Skin epidermis (tissue), 12 donors: ENCODE measurements at regions not wholly inside any gene's neighbourhood (a gene's known extent, or its start where the extent isn't known, plus 50 kb on each side); places are given as distances from the start of the nearest gene placed in this dataset.
"Not testable (repeated sequence)": the region's sequence is repeated elsewhere in the genome, so short reads cannot be mapped to it uniquely, and the experiment has no call there.

Source experiments
- H3K27ac ChIP-seq, 21 experiments: fragments of 200-600 bp; sonication (generic) in 11 of 21; one replicate each; pipeline ENCODE4 v1.5.0; 2020; ENCODE audit warnings: mild to moderate bottlenecking in 3 of 21, inconsistent platforms in 2 of 21, moderate library complexity in 2 of 21
- H3K4me3 ChIP-seq, 7 experiments: fragments of 200-600 bp; sonication (generic) in 2 of 7; one replicate each; pipeline ENCODE4 v1.5.0; 2020; ENCODE audit warnings: inconsistent platforms in 2 of 7, mild to moderate bottlenecking in 2 of 7, moderate library complexity in 1 of 7

DNA sequence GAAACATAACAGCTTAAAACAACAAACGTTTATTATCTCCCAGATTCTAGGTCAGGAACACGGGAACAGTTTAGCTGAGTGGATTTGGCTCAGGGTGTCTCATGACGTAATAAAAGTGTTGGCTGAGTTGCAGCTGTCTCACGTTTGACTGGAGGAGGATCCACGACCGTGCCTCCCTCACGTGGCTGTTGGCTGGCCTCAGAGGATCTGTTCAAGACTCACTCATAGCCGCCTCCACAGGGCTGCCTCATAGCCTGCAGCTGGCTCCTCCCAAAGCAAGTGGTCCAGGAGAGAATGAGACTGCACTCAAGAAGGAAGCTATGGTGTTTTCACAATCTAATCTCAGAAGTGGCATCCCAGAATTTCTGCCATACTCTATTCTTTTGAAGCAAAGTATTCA is 167.1 kb downstream of the RPRM start:
- H3K27ac ChIP-seq: no peak overlapping the region
- no peak overlapping the region for H3K4me3 ChIP-seq

DNA sequence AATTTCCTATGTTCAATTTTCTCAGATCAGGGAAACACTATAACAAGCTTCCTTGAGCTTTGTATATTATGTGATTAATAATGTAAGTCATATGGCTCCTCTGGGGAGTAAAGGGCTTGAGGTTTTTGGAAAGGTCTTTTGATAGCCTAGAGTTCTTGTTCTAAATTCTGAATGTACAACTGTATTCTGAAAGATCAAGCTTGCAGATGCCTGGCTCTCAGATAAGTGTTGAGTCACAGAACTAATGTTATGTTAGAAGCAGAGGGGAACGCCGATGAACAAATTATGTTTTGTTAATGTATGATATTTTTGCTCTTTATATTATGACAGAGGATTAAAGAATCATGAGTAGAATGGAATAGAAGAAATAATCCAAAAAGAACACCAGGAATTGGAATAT is 170.1 kb downstream of the RPRM start:
- H3K4me3 ChIP-seq: no peak overlapping the region
- no peak overlapping the region for H3K27ac ChIP-seq

GRCh38 chr2:153307223-153307622 is 171.3 kb downstream of the RPRM start:
- Histone ChIP-seq H3K4me3 (no peak overlapping the region), H3K27ac (no peak overlapping the region)

DNA sequence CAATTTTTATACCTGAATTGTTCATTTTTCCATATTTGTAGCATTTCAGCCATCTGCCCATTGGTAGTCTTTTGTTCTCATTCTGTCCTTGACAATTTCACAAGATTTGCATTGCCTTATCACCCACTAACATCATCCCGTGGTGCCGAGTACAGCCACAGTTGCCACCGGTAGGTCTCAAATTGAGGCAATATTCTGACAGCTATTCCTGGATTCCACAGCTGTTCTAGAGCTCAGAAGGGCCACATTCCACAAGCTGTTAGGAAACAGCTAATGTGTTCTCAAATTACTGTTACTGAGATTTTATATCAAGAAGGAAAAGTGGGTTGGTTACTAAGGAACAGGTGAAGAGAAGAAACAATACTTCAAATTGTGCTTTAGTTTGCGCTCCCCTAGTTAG is 178.8 kb downstream of the RPRM start:
- no peak overlapping the region for H3K27ac ChIP-seq
- H3K4me3 ChIP-seq: no peak overlapping the region

DNA sequence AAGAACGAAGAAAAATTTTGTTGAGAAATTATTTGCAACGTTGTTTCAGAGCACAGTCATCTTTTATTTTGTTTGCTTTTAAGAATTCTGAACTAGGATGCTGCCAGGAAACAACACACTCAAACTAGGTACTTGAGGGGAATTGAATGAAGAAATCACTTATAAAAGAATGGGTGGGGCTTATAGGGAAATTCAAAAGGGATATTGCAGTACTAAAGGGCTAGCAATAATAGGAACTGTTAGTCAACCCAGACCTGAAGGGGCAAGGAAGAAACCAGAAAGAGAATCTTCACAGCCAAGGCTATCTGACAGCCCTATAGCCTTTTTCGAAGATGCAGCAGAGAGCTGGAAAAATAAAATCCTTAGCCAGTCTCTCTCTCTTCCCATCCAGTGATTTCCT is 179.3 kb downstream of the RPRM start:
- Histone ChIP-seq H3K4me3 (no peak overlapping the region), H3K27ac (no peak overlapping the region)

GRCh38 chr2:153294199-153294786 is 184.3 kb downstream of the RPRM start:
- no peak overlapping the region for H3K27ac ChIP-seq
- H3K4me3 ChIP-seq: no peak overlapping the region

GRCh38 chr2:153291718-153292117 is 186.8 kb downstream of the RPRM start:
- H3K27ac ChIP-seq: no peak overlapping the region
- no peak overlapping the region for H3K4me3 ChIP-seq

- no peak overlapping the region for H3K4me3 ChIP-seq
Observed at GRCh38 chr2:153287109-153287801, 191.3 kb downstream of the RPRM start.

DNA sequence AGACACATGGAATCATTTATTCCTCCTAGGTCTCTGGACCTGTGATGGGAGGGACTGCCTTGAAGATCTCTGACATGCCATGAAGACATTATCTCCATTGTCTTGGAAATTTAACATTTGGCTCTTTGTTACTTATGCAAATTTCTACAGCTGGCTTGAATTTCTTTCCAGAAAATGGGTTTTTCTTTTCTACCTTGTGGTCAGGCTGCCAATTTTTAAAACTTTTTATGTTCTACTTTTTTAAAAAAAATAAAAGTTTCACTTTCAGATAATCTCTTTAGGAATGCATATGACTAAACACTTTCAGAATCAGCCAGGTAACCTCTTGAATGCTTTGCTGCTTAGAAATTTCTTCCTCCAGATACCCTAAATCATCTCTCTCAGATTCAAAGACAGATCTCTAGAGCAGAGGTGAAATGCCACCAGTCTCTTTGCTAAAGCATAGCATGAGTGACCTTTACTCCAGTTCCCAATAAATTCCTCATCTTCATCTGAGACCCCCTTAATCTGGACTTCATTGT is 209.6 kb downstream of the RPRM start:
- Histone ChIP-seq H3K4me3 (no peak overlapping the region), H3K27ac (no peak overlapping the region)

More at GRCh38 chr2:153287109-153287801, 191.3 kb downstream of the RPRM start:
- no peak overlapping the region for H3K27ac ChIP-seq

- H3K4me3 ChIP-seq: not testable (repeated sequence)
Observed at GRCh38 chr2:153256876-153257275, 221.7 kb downstream of the RPRM start.

DNA sequence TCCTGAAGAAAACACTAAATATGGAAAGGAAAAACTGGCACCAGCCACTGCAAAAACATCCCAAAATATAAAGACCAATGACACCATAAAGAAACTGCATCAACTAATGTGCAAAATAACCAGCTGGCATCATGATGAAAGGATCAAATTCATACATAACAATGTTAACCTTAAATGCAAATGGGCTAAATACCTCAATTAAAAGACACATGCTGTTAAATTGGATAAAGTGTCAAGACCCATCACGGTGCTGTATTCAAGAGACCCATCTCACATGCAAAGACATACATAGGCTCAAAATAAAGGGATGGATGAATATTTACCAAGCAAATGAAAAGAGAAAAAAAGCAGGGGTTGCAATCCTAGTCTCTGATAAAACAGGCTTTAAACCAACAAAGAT is 231.9 kb downstream of the RPRM start:
- not testable (repeated sequence) for H3K4me3 ChIP-seq, H3K27ac ChIP-seq

More at GRCh38 chr2:153256876-153257275, 221.7 kb downstream of the RPRM start:
- H3K27ac ChIP-seq: not testable (repeated sequence)

GRCh38 chr2:153235516-153235915 is 243.0 kb downstream of the RPRM start:
- H3K4me3 ChIP-seq: no peak overlapping the region
- no peak overlapping the region for H3K27ac ChIP-seq

GRCh38 chr2:153232464-153232863 is 246.1 kb downstream of the RPRM start:
- H3K27ac ChIP-seq: no peak overlapping the region
- no peak overlapping the region for H3K4me3 ChIP-seq

DNA sequence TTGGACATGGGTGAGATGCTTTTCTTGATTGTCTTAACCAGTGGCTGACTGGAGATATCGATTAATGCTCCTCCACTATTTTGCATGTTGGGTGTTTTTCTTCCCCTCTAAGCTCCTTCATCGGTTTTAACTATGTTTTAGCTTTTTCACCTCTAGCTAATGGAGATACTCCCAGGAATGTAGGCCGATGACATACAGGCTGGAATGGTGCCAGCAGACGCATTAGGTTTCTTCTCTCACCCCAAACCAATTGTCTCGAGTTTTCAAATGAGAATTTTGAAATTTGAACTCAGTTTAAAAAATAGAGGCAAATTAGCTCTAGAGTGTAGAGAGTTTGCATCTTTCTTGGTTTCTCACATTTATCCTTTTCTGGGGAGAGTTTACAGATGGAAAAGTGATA is 247.6 kb downstream of the RPRM start:
- Histone ChIP-seq H3K4me3 (no peak overlapping the region), H3K27ac (no peak overlapping the region)

DNA sequence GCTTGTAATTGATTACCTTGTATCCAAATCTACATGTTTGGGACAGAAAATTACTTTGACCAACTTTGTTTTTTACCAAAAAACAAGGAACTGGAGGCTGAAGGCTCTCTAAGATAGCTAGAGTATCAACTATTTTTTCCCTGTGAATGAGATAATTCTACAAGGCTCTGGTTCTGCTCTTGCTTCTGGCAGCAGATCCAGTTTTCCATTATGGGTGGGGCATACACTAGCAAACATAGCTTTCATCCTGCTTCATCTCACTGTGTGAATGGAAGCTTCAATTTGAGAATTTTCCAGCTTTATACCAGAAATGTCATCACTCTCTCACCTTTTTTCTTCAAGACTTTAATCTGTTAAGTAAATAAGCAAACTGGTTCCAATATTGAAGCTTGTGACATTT is 249.7 kb downstream of the RPRM start:
- H3K27ac ChIP-seq: no peak overlapping the region
- H3K4me3 ChIP-seq: no peak overlapping the region

GRCh38 chr2:153227981-153228380 is 250.6 kb downstream of the RPRM start:
- no peak overlapping the region for H3K4me3 ChIP-seq
- no peak overlapping the region for H3K27ac ChIP-seq

- no peak overlapping the region for H3K27ac ChIP-seq
- no peak overlapping the region for H3K4me3 ChIP-seq
Observed at GRCh38 chr2:153222231-153223165, 256.1 kb downstream of the RPRM start.

DNA sequence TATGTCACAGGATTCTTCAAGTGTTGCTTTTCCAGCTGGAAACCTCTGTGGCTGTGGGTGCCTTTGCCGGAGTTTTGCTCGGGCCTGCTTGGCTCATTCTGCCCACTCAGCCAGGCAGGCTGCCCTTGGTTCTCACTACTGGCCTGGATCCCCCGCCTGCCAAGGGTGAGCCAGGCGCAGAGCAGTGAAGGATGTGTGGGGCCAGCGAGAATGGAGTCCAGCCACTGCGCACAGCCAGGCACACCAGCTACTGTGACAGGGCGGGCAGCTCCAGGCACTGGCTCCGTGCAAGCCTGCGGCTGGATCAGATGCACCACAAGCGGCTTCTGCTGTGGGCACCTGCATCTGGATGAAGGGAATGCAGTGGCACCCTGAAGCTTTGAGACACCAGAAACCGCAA is 257.1 kb downstream of the RPRM start:
- Histone ChIP-seq H3K27ac (no peak overlapping the region), H3K4me3 (no peak overlapping the region)

DNA sequence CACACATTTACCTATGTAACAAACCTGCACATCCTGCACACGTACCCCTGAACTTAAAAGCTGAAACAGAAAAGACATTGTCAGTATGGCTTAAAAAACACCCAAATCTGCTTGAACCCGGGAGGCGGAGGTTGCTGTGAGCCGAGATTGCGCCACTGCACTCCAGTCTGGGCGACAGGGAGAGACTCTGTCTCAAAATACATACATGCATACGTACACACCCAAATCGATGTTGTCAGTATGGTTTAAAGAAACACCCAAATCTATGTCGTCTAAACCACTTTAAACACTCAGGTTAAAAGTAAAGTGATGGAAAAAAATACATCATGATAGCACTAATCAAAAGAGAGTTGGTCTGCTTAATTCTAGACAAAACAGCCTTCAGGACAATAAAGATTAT is 257.5 kb downstream of the RPRM start:
- H3K27ac ChIP-seq: no peak overlapping the region
- H3K4me3 ChIP-seq: no peak overlapping the region

DNA sequence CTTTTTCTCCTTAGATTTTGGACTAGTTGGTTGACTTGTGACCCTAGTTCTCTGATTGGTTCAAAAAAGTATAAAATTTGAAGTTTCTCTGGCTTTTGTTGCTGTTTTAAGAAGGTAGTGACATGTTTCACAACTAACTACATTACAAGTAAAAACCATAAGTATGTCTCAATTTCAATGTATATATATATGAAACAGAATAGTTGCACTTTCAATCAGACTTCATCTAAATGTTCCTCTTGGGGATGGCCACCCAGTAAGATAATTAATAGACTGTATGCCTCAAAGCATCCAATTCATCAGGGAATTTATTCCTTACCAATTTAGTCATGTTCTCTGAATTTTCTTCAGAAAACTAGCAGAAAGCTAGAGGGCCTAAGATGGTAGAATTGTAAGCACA is 259.7 kb downstream of the RPRM start:
- Histone ChIP-seq H3K4me3 (no peak overlapping the region), H3K27ac (no peak overlapping the region)

- Histone ChIP-seq H3K27ac (no peak overlapping the region), H3K4me3 (no peak overlapping the region)
Observed at GRCh38 chr2:153214337-153214736, 264.2 kb downstream of the RPRM start.
